Hematopoietic multipotent progenitor cell treated with erythropoietin and hydrocortisone succinate and interleukin-3 and kit ligand, for 17 days (in vitro differentiated cells): ENCODE measurements at regions not wholly inside any gene's neighbourhood (a gene's known extent, or its start where the extent isn't known, plus 50 kb on each side); places are given as distances from the start of the nearest gene placed in this dataset.

Experiments
- DNase-seq: peaks from one replicate; pipeline ENCODE4 v3.0.0-alpha.2; 2015; ENCODE audit warnings: low spot score

DNA sequence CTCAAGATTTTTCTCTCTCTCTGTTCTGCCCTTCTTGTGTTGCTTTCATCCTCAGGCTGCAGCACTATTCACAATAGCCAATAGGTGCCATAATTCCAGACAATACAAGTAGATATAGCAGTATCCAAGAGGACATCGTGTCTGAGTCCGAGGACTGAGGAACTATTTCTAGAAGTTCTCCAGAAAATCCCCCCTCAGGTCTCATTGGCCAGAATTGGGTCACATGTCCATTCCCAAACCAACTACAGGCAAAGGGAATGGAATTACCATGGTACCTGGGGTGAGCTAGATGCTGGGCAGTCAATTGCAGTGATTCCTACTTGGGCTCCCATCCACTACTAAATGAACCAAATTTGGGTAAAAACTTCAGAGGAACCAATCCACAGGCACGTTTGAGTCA lies 301.9 kb upstream of the RASGEF1B start:
- DNase-seq, result no peak

DNA sequence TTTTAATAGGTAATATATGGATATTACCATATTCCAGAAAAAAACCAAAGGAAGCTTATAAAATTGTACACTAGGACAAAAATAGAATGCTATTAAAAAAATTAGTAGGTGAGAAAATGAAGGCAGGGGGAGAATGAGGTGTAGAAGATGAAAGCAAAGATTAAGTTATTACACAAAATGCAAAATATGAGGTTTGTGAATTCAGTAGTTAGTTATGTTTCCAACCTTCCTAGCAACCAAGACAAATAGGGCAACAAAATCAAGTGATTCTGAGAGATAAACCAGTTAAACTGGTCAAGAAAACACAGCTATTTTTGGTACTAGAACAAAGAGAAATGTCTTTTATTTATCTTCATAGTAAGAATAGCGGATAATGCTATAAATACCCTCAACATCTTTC lies 300.0 kb upstream of the RASGEF1B start:
- no peak for DNase-seq

DNA sequence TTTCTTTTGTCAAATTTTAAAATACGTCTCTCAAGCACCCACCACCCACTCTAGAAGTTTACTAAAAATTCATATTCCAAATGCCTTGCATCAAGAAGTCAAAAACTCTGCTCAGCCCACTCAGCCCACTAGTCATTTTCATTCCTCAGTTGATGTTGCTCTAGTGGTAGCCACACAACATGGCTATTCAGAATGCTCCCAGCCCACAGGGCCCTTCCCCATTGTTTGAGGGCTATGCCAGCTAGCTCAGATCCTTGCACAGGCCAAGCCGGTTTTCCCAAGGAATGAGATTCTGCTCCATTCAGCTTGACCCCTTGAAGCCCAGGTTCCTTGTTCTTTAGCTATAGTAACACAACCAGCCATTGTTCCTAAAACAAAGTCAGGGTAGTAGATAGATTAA lies 297.5 kb upstream of the RASGEF1B start:
- no peak for DNase-seq

DNA sequence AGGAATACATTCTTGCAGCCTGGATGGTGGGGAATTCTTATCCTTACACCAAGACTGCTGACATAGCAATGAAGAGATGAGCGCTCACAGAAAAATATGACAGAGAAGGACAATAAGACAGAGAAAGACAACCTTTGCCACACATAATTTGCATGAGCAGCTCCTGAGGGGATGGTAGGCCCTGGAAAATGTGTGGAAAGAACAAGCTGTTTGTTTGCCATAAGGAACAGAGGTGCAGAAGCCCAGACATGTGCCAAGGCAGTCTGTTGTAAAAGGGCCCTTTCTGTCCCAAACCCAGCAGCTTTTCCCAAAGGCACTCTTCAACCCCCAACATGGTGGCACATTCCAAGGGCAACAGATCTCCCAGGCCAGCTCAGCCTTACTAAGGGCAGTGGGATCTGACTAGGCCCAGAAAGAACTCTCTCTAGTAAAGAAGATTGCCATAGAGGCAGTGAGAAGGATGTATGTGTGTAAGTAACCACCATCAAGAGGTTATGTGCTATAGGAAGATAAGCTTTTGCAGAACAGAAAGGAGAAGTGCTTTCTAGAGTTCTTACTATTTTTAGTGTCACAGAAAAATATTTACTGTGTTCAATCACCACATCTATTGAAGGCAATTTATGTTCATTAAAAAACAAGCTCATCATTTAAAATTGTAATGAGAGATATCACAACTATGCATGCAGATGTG lies 287.0 kb upstream of the RASGEF1B start:
- no peak for DNase-seq

DNA sequence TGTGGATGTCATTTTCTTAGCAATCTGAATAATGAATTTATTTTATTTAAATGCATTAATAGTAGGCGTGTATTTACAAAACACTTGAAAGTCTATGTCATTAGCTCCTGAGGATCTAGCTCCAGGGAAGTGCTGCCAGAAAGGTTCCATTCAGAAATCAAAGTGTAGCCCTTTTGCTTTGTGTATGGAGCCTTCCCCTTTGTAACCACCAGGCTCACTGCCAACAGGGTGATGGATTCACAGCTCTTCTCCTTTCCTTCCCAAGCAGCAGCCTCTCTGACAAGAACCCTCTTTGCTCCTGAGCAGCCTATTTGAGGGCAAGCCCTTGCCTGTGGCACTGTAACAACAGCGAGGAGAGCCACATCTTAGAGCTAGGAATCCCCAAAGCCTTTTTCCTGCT lies 286.0 kb upstream of the RASGEF1B start:
- no peak for DNase-seq

DNA sequence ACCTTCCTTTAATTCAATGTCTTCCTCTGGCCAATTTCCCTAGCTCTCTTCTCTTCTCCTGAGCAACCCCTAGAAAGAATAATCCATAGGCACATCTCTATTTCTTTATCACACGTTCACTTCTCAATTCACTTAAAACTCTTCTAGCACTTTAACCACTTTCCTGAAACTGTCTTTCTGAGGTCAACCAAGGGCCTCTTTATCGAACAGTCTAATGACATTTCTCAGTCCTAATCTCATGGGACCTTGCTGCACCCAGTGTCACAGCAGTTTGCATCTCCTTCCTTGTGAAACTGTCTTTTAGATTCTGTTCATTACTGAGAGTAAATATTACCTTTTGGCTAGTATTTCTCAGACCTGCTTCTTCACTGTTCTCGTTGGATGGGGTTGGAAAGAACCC lies 285.3 kb upstream of the RASGEF1B start:
- peak; percentile 13 for DNase-seq

DNA sequence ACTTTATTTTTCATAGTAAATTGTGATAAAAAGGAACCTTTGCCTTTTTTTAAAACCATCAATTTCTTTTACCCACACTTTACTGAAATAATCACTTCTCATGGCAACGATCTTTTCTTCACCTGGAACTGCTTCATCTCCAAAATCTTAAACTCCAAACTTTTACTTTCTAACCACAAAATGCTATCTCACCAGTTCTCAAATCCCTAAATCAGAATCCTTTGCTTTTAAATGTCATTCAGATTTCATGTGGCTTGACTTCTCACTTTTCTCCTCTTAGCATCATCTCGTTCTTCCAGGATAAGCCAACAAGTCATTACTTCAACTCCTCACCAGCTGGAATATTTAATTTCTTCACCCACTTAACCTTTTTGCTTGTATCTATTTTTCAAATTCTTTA lies 284.3 kb upstream of the RASGEF1B start:
- DNase-seq, result no peak

DNA sequence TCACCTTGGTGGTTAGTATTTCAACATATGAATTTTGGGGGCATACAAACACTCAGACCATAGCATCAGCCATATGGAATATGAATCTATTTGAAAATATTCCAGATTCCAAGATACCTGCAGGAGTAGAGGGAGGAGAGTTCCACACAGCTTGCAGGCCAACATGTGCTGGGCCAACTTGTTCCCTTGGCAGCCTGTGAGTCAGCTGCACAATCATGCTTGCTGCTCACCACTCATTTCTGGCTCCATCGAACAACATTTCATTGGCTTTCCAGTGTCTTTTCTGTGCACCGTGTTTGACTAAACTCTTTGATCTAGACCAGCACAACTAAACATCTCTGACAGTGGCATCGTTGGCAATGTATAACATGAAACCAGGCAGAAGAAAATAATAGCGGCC lies 282.5 kb upstream of the RASGEF1B start:
- no peak for DNase-seq

DNA sequence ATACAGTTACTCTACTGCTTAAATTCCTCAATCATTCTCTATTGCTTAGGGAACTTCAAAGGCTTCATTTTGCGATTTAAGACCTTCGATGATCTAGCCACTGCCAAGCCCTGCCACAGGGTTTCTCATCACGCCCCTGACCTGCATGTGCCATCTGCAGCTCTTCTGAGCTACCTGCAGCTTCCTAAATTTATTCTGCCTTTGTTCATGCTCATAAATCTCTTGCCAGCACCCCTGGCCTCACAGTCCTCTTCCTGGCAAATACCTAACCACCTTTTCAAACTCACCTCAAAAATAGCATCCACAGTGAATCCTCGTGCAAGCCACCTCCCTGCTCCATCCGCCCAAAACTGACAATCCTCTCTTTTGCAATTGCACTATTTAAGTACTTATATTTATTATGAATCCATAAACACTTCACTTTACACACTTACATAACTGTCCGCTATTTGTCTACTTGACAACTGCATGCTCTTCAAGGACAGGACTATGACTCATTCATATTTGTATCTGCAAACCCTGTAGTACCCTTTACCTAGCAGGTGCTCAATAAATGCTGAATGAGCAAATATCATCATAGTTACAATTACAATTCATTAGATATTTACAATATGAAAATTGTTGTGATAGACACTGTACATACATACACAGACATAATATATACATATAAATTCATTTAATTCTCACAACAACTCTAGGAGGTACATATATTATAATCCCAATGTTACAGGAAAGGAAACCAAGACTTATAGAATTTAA lies 280.0 kb upstream of the RASGEF1B start:
- no peak for DNase-seq

DNA sequence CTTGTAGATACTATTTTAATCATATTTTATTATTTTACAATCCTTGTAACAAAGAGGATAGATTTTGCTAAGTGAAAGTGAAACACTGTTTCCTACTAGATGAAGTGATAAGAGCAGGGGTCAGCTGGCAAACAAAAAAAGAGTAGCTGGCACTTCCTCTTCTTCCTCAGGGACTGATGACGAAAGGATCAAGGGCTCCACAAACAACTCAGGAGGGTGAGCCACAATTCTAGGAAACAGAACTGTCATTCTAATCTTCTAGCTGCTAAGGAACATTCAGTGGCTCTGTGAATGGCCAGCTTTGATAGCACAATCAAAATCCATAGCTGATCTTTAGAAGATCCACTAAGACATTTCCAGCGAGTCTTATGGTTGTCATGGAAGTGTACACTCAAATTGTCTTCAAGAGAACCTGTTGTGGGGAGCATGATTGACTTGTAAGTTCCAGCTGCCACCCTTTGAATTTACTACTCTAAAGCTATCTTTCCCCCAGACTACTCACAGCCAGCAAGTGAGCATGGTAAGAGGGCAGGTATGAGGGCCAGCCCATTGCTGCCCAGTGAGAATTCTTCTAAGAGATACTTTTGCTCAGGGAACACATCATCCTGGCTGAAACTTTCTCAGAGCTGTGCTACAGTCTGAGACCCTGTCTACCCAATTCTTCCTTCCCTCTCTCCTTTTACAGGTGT lies 275.7 kb upstream of the RASGEF1B start:
- DNase-seq, result peak; percentile 9

DNA sequence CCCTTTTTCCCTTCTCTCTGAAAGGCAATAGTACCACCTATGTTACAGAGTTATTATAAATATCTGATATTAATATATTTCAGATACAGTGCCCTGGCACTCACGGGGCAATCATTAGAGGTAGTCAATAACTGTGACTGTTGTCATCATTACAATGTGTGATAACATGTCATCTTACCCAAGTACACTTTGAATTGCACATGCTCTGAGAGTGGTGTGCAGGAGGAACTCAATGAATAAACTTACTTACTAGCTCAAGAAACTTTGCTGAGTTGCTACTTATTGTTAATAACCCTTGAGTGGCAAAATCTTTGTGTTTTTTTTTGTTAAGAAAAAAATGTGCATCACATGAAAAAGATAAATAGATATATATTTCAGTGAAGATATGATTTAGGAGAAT lies 275.1 kb upstream of the RASGEF1B start:
- DNase-seq, result no peak

DNA sequence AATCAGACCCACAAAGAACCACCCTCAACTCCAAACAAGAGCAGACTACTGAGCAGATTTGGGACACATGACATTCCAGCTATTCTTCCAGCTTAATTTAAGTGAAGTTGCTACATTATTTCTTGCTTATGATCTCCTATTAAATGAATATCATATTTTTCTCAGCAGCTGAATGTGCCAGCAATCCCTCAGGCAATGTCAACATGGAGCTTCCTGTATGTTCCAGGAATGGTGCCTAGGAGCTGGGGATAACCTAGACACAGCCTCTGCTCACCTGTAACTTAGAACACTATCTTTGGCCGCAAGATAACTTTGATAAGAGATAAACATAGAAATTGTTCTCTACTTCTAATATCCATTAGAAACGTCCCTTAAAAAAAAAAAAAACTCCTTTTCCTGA lies 274.4 kb upstream of the RASGEF1B start:
- DNase-seq, result no peak

DNA sequence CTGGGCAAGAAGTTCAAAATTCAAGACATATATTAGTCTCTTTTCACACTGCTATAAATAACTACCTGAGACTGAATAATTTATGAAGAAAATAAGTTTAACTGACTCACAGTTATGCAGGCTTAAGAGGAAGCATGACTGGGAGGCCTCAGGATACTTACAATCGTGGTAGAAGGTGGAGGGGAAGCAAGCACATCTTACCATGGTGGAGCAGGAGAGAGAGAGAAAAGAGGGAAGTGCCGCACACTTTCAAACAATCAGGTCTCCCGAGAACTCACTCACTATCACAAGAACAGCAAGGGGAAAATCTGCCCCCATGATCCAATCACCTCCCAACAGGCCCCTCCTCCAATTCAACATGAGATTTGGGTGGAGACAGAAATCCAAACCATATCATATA lies 273.3 kb upstream of the RASGEF1B start:
- DNase-seq, result no peak

DNA sequence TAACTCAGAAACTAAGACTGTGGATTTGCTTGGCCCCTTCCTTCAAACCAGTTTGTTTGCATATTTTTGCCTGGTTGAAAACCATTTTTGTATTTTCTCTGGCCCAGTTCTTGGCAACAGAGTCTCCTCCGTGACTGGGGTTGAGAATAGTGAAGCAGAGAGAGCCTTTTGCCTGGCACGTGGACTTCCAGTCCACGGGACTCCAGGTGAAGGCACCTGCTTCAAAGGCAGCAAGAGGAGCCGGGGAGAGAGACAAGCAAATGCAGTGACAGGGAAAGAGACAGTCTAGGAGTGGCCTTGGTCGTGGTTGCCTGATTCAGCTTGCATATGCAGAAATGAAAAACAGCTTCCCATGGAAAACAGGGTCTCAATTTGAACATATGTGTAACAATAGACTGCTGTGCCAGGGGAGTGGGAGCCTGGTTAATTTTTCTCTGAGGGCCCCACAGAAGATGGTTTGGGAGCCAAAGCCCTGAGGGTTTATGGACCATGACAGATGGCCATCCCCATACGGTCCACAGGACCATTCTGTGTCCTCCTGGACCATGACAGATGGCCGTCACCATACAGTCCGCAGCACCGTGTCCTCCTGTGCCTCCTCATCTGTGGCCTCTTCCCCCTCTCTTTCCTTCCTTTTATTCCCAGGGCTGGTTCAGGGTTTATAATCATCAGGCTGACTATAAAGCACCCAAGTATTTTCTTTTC lies 272.2 kb upstream of the RASGEF1B start:
- DNase-seq, result no peak

DNA sequence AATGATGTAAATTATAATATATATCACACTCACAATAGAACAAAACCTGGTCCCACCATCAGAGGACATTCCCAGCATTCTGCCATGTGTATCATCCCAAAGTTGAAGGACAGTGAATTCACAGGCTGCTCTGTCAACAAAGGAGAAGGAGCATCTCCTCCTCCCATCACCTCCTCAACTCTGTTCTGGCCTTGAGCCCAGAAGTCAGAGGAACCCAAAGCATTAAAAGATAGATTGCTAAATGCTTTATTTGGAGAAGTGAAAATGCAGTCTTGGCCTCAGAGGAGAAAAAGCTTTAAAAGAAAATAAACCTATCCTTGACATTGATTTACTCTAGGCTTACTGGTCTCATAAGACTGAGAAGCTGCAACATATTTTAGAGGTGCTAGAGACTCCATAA lies 268.8 kb upstream of the RASGEF1B start:
- no peak for DNase-seq

DNA sequence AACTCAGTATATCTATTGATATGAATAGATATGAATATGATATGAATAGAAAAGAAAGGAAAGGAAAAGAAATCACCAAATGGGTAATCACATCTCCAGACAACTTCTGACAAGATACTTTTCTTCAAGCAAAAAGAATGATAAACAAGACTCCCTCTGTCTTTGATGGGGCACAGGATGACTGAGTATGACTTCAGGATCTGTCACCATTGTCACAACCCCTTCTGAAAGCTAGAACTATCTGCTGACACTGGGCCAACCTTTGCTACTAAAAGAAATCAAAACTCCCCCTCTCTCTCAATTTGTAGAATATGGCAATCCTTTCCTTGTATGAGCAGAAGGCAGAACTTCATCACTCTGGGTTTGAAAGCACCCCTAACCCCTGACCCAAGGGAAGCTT lies 267.2 kb upstream of the RASGEF1B start:
- no peak for DNase-seq

DNA sequence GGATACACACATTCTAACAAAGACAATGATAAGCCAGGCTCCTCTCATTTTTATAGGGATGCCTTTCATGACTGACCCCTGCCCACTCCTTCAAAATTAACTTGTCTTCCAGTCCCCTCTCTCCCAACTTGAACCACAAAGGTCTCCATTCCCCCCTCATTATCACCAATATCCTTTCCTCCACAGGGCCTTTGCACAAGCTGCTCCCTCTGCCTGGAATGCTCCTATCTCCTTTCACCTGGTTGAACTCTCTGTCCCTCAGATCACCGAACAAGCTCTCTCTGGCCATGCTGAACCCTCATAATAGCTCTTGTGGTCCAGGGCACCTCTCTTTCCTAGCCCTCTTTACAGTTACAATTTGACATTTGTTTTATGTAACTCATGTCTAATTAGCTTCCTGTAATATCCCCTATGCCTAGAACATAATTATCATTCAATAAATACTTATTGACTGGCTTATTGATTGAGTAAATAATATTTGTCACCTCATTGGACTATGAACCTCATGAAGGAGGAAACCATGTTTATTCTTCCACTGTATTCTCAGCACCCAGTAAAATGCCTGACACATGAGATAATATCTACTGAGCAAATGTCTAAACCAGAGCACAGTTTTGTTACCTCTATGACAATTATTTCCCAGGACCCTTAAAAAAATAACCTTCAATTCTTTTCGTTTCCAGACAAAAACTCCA lies 266.3 kb upstream of the RASGEF1B start:
- DNase-seq, result no peak

DNA sequence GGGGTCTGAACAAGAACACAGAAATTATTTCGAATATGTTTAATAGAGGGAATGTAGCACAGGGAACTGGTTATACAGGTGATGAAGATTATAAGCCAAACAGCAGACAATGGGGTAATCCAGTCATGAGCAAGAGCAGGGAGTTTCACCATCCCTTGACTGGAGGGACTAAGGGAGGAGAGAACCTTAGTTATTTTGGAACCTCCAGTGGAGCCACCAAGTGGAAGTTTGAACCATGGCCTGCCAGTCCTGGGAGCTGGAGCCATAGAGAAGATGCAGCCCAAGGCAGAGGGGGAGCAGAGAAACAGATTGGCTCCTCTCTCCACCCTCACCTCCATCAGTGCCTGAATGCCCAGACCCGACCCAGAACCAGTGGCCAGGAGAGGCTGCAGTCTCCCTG lies 264.6 kb upstream of the RASGEF1B start:
- DNase-seq, result no peak

DNA sequence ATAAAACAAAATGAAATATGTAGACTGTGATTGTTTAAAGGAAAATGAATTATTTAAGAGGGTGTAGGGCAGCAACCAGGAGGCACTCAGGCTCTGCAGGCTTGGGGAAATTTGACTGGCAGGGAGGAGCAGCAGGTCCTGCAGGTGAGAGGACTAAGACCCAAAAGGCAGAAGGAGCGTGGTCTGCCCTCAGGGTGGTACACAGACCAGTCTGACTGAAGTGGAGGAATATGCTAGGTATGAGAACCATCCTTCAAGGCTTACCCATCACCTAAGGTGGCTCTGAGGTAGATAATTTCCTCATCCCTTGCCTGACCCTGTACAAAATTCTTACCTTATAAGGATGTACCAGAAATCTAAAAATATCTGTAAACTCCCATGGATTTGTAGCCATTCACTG lies 261.3 kb upstream of the RASGEF1B start:
- no peak for DNase-seq

DNA sequence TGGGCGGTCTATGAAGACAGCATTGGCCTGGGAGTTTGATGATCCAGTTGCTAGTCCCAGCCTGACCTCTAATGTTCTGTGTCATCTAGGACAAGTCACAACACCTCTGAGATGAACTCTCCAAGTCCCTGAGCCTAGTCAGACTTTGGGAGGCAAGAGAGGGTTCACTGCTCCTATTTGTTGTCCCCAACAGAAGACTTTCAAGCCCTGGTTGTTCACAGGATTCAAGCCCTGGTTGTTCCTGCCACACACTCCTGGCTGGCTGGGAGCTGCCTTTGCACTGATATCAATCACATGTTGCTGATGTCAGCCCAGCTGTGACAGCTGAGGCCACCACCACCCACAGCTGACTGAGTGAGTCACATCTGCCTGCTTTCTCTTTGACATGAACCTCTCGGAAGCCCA lies 253.2 kb upstream of the RASGEF1B start:
- DNase-seq, result peak; percentile 70

DNA sequence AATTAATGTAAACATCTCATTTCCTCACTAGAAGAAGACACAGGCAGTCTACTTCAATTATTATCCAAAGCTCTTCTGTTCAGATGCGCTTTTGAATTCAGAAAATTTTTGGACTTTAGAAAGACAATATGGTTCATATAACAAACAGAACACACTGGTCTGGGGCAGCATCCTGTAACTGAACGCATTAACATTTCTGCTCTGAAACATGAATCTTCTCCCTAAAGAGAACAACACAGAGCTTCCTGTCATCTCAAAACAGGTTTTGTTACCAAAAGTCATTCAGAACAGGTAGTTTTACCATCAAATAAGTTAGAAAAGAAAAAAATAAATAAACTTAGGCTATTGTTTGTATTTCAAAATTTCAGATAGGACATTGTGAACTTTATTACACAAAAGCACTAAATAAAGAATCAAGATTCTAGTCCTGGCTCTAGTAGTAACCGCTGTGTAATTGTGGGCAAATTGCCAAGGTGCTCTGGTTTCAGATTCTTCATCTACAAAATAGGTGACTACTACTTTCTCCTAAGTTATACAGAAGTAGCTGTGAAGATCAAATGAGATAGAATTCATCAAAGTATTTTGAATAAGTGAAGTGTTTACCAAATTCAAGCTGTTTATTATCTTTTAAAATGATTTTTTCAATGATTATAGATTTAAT lies 252.3 kb upstream of the RASGEF1B start:
- DNase-seq, result peak; percentile 60
